ENCODE measurements at regions not wholly inside any gene's neighbourhood (a gene's known extent, or its start where the extent isn't known, plus 50 kb on each side); places are given as distances from the start of the nearest gene placed in this dataset.

DNA sequence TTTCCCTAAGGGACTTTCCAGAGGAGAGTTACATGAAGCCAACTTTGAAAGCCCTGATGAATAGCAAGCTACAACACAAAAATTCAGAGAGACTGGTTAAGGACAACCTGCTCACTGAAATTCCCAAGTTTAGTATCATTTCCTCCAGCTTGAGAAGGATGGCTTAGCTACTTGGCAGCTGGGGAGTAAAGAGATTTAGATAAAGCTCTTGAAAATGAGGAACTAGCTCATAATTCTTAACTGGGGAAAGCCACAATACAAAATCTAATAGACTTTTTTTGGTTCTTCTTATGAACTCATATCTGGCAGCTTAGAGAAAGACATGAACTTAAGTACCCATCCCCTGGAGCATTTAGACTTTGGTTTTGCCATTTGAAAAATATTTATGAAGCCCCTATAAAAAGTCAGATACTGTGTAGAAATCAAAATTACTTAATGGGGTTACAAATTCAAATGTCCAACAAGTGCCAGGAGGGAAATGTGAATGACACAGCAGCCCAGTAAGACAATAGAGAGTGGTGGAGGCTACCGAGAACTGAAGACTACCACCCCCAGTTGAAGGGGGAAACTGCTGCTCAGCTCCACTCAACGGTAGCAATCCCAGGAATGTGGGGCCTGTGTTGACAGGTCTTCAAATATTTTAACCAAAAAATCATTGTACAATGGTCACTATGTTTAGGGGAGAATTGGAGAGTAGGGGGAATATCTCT, 79.4 kb upstream of the ADRB2 start:
- ChIA-PET POLR2A (no interaction called here), CTCF (ENCODE audit: low intra/inter-chr PET ratio, low total read pairs) (no interaction called here)
- no peaks in the 10 kb centered on the region for H4K20me1 ChIP-seq (ENCODE audit: insufficient read depth, low read length)
- H3K9me3 ChIP-seq (ENCODE audit: low read length) = no peaks in the 10 kb centered on the region
- H2AFZ ChIP-seq (ENCODE audit: low read length) = no peak overlapping the region
- no peak overlapping the region for H3K9ac ChIP-seq (ENCODE audit: insufficient read depth, low read depth, low read length)
- no peak for FAIRE-seq
- WGBS (ENCODE audit: low lambda C conversion rate) = 0% methylated on average over 2 of the region's 2 CpGs
- no peak overlapping the region for H3K4me2 ChIP-seq (ENCODE audit: low read depth, low read length)
- BruUV-seq (replicated peaks) = no TSS peak
- TF ChIP-seq TCF12 (IDR thresholded peaks at IDR 0.05) = no peak
- no peak for TF ChIP-seq TCF12 (CRISPR knock-in tag; IDR thresholded peaks at IDR 0.05)
- TF ChIP-seq ZNF589 (CRISPR knock-in tag; conservative IDR thresholded peaks at IDR 0.05) = no peak
- TF ChIP-seq ZNF432 (CRISPR knock-in tag; IDR thresholded peaks at IDR 0.05; ENCODE audit: borderline replicate concordance) = no peak
- no peak for TF ChIP-seq RFXAP (CRISPR knock-in tag; IDR thresholded peaks at IDR 0.05; ENCODE audit: borderline replicate concordance)
- TF ChIP-seq MXD4 (CRISPR knock-in tag; IDR thresholded peaks at IDR 0.05) = no peak
- TF ChIP-seq MAFF (IDR thresholded peaks at IDR 0.05; ENCODE audit: low read depth, low read length) = no peak
- no peak for TF ChIP-seq RARG (CRISPR knock-in tag; IDR thresholded peaks at IDR 0.05; ENCODE audit: low read depth)
- no peak for TF ChIP-seq KMT2A (CRISPR knock-in tag; IDR thresholded peaks at IDR 0.05)
- no peak for TF ChIP-seq ZHX2 (IDR thresholded peaks at IDR 0.05; ENCODE audit: low read depth)
- no peak for TF ChIP-seq ZHX2 (CRISPR knock-in tag; IDR thresholded peaks at IDR 0.05; ENCODE audit: borderline replicate concordance)
- no peak for TF ChIP-seq ZMYM3 (CRISPR knock-in tag; IDR thresholded peaks at IDR 0.05)
- TF ChIP-seq ZNF256 (CRISPR knock-in tag; conservative IDR thresholded peaks at IDR 0.05) = no peak
- TF ChIP-seq JUN (CRISPR knock-in tag; IDR thresholded peaks at IDR 0.05) = no peak
- no peak for TF ChIP-seq ZKSCAN8 (CRISPR knock-in tag; IDR thresholded peaks at IDR 0.05; ENCODE audit: borderline replicate concordance)
- TF ChIP-seq TBL1XR1 (IDR thresholded peaks at IDR 0.05; ENCODE audit: borderline replicate concordance, low read length, partially characterized antibody) = no peak
- TF ChIP-seq ZNF724P (CRISPR knock-in tag; IDR thresholded peaks at IDR 0.05; ENCODE audit: borderline replicate concordance) = no peak
- no peaks in the 10 kb centered on the region for H3K27me3 ChIP-seq (ENCODE audit: control insufficient read depth in 1 of 2, insufficient read depth in 2 of 2, low read length in 2 of 2)
- no peaks in the 10 kb centered on the region for H3K4me1 ChIP-seq (ENCODE audit: insufficient read depth, low read length)
- H3K27ac ChIP-seq (ENCODE audit: extremely low read length, insufficient read depth, low read length) = no peak overlapping the region
- H3K36me3 ChIP-seq (replicated peaks in 1 of 2; ENCODE audit: control insufficient read depth in 1 of 2, insufficient read depth in 2 of 2, low read length in 2 of 2) = no peaks in the 10 kb centered on the region
- intact Hi-C loops (cut with micrococcal nuclease; ENCODE audit: unreplicated experiment) = no loop called here
- in situ Hi-C loops (cut with HindIII; ENCODE audit: extremely low pct_ligation_motif_present, low pct_unique_long_range_greater_than_20kb) = no loop called here
- no peak for ATAC-seq
- DNase-seq (ENCODE audit: low spot score) = no peak
- H3K79me2 ChIP-seq (ENCODE audit: insufficient read depth, low read length) = no peaks in the 10 kb centered on the region
- H3K4me3 ChIP-seq (replicated peaks in 1 of 3; ENCODE audit: insufficient read depth in 1 of 3, low read depth in 2 of 3, low read length in 3 of 3) = no peak overlapping the region

Data from HepG2 (cell line).